NAMALWA (cell line): ENCODE measurements at regions not wholly inside any gene's neighbourhood (a gene's known extent, or its start where the extent isn't known, plus 50 kb on each side); places are given as distances from the start of the nearest gene placed in this dataset.

ENCODE experiments used
- DNase-seq: peaks from one replicate; pipeline ENCODE4 v3.0.0-alpha.2; 2015; ENCODE audit warnings: low spot score

GRCh38 chr7:46810986-46811385 lies 770.9 kb downstream of the TNS3 start:
- DNase-seq, result no peak

DNA sequence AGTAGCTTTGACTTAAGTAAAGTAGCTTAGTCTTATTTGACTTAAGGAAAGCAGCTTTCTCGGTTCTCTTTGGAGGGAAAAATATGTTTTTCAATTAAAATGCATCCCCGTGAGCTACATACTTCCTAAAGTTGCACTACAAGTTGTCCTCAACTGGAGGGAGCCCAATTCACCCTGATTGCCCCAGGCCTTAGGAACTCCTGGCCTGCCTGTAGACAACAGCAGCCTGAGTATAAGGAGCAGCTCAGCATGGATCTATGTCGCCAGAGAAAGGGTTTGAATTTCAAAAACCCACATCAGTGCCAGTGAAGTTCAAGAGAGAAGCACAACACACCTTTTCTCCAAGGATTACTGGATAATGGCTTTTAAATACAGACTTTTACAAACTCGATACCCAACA lies 772.0 kb downstream of the TNS3 start:
- DNase-seq, result no peak

- DNase-seq, result no peak
Observed at GRCh38 chr7:46806856-46807255, 775.1 kb downstream of the TNS3 start.

GRCh38 chr7:46802479-46802878 lies 779.4 kb downstream of the TNS3 start:
- no peak for DNase-seq

- DNase-seq, result no peak
Observed at GRCh38 chr7:46791188-46791587, 790.7 kb downstream of the TNS3 start.

- DNase-seq, result no peak
Observed at GRCh38 chr7:46786995-46787394, 794.9 kb downstream of the TNS3 start.

- DNase-seq, result no peak
Observed at GRCh38 chr7:46786221-46786954, 795.5 kb downstream of the TNS3 start.

GRCh38 chr7:46784732-46785131 lies 797.2 kb downstream of the TNS3 start:
- DNase-seq, result no peak

GRCh38 chr7:46781901-46782439 lies 799.9 kb downstream of the TNS3 start:
- no peak for DNase-seq

DNA sequence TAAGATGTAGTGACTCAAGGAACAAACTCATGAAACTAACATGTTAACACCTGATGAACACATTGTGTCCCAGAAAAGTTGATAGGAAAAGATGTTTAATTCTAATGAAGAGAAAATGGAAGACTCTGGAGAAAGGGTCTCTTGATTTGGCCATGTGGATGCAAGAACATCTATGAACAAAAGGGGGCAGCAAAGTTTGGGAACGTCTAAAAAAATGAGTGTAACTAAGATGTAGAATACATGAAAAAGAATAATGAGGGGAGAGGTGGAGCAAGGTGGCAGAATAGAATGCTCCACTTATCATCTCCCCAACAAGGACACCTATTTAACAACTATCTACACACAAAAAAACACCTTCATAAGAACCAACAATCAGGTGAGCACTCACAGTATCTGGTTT lies 805.1 kb downstream of the TNS3 start:
- peak; percentile 61 for DNase-seq

DNA sequence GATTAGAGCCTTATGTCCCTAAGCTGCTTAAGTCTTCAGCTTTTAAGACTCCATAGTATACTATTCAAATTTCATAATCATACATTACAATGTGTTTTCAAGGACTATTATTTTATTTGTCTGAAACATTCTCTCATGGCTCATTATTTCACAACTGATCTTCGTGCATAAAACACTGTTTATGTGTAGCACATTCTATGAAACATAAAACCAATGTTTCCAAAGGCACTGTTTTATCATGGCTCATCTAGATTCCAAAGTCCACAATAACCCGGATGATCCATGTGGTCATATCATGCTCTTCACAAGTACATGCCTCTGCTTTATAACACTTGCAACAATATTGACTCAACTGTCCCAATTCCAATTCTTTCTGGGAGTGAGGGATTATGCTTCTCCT lies 806.1 kb downstream of the TNS3 start:
- DNase-seq, result no peak

GRCh38 chr7:46775020-46775419 lies 806.9 kb downstream of the TNS3 start:
- no peak for DNase-seq

DNA sequence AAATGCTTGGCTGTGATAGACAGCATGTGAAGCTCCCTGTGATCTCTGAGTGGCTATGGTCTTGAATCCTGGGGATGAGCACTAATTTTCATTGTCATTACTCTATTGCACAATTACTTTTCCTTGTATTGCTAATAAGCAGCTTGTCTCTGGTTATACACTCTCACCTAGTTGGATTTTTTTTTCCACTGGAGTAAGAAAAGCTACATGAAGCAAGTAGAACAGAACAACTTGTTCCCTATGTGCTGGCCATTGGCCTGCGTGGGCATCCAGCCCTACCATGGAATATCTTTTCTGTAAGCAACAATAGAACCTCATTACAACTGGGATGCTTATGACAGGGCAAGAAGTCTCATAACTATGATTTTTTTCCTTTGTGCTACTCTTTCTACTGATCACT lies 807.4 kb downstream of the TNS3 start:
- no peak for DNase-seq

GRCh38 chr7:46772776-46773175 lies 809.1 kb downstream of the TNS3 start:
- no peak for DNase-seq

- no peak for DNase-seq
Observed at GRCh38 chr7:46767071-46767470, 814.8 kb downstream of the TNS3 start.

GRCh38 chr7:46764100-46764936 lies 817.6 kb downstream of the TNS3 start:
- no peak for DNase-seq

GRCh38 chr7:46763344-46763743 lies 818.6 kb downstream of the TNS3 start:
- DNase-seq, result no peak

- DNase-seq, result no peak
Observed at GRCh38 chr7:46759711-46760480, 822.0 kb downstream of the TNS3 start.

- no peak for DNase-seq
Observed at GRCh38 chr7:46756996-46757395, 824.9 kb downstream of the TNS3 start.

GRCh38 chr7:46756256-46756655 lies 825.7 kb downstream of the TNS3 start:
- no peak for DNase-seq

- no peak for DNase-seq
Observed at GRCh38 chr7:46755120-46756034, 826.5 kb downstream of the TNS3 start.
